CD14-positive monocyte (primary cell): ENCODE measurements at regions not wholly inside any gene's neighbourhood (a gene's known extent, or its start where the extent isn't known, plus 50 kb on each side); places are given as distances from the start of the nearest gene placed in this dataset.

Experiments used
- DNase-seq, 3 donors: peaks; one replicate each; pipeline ENCODE4 v3.0.0-alpha.2; 2011 to 2022
- H2AFZ ChIP-seq: 2 replicates; pipeline ENCODE4 v1.6.0; 2012; ENCODE audit warnings: mild to moderate bottlenecking, low read depth, low read length, inconsistent platforms; ENCODE audit not compliant: insufficient read depth, poor library complexity, severe bottlenecking
- H3K27ac ChIP-seq, 2 donors: 1 replicate in 1 of 2; 2 replicates in 1 of 2; pipeline ENCODE4 v1.5.1; 2012 to 2013; ENCODE audit warnings: low read length in 2 of 2, control low read depth in 1 of 2, inconsistent platforms in 1 of 2, low read depth in 1 of 2, mild to moderate bottlenecking in 1 of 2
- H3K27me3 ChIP-seq, 2 donors: one replicate each; pipeline versions ENCODE4 v1.6.0 to v1.6.1; 2011 to 2013; ENCODE audit warnings: low read length in 2 of 2; ENCODE audit not compliant: control insufficient read depth in 2 of 2, insufficient read depth in 2 of 2
- H3K36me3 ChIP-seq, 2 donors: replicated peaks in 1 of 2; 1 replicate in 1 of 2; 2 replicates in 1 of 2; pipeline versions ENCODE4 v1.5.1 to v1.6.1; 2012 to 2013; ENCODE audit warnings: low read length in 2 of 2, control low read depth in 1 of 2, inconsistent platforms in 1 of 2, mild to moderate bottlenecking in 1 of 2; ENCODE audit not compliant: insufficient read depth in 2 of 2, control insufficient read depth in 1 of 2
- H3K4me1 ChIP-seq, 2 donors: 1 replicate in 1 of 2; 2 replicates in 1 of 2; pipeline versions ENCODE4 v1.5.1 to v1.6.1; 2012 to 2013; ENCODE audit warnings: low read length in 2 of 2, control low read depth in 1 of 2, inconsistent platforms in 1 of 2, mild to moderate bottlenecking in 1 of 2, moderate library complexity in 1 of 2; ENCODE audit not compliant: insufficient read depth in 2 of 2, control insufficient read depth in 1 of 2
- H3K4me2 ChIP-seq: replicated peaks from 2 replicates; pipeline ENCODE3; 2012; ENCODE audit warnings: low read length, moderate library complexity, mild to moderate bottlenecking; ENCODE audit not compliant: poor library complexity, severe bottlenecking; ENCODE audit errors: extremely low read depth
- H3K4me3 ChIP-seq, 3 experiments: fragments of 200-600 bp in 1 of 3; sonication (generic) in 1 of 3; replicated peaks in 1 of 3; 1 replicate in 2 of 3; 2 replicates in 1 of 3; pipeline ENCODE4 v1.5.1; 2011 to 2013; ENCODE audit warnings: low read length in 3 of 3, mild to moderate bottlenecking in 3 of 3, control low read depth in 2 of 3, low read depth in 2 of 3, inconsistent platforms in 1 of 3, moderate library complexity in 1 of 3
- H3K79me2 ChIP-seq: 2 replicates; pipeline ENCODE4 v1.6.0; 2012; ENCODE audit warnings: mild to moderate bottlenecking, control low read depth, inconsistent platforms, low read length, moderate library complexity; ENCODE audit not compliant: insufficient read depth
- H3K9ac ChIP-seq: 2 replicates; pipeline ENCODE4 v1.6.0; 2017; ENCODE audit warnings: low read length, mild to moderate bottlenecking; ENCODE audit not compliant: insufficient read depth, poor library complexity, severe bottlenecking
- H3K9me3 ChIP-seq, 2 donors: replicated peaks in 1 of 2; 1 replicate in 1 of 2; 2 replicates in 1 of 2; pipeline versions ENCODE4 v1.5.1 to v1.6.1; 2012 to 2013; ENCODE audit warnings: low read length in 2 of 2, control low read depth in 1 of 2; ENCODE audit not compliant: control insufficient read depth in 1 of 2, insufficient read depth in 1 of 2
- H4K20me1 ChIP-seq: 2 replicates; pipeline ENCODE4 v1.6.0; 2012; ENCODE audit warnings: mild to moderate bottlenecking, low read length, control low read depth, moderate library complexity; ENCODE audit not compliant: insufficient read depth
- H3K27ac Mint-ChIP-seq, 7 donors: one replicate each; pipeline ENCODE4 v1.8.0; 2020; ENCODE audit warnings: mild to moderate bottlenecking in 7 of 7, mixed read lengths in 7 of 7, moderate library complexity in 6 of 7, inconsistent platforms in 2 of 7
- H3K27me3 Mint-ChIP-seq, 3 donors: one replicate each; pipeline ENCODE4 v1.8.0; 2021 to 2022; ENCODE audit warnings: low read depth in 3 of 3, mild to moderate bottlenecking in 3 of 3, mixed read lengths in 3 of 3, moderate library complexity in 3 of 3, inconsistent platforms in 1 of 3
- H3K36me3 Mint-ChIP-seq, 2 donors: one replicate each; pipeline ENCODE4 v1.8.0; 2020; ENCODE audit warnings: mixed read lengths in 2 of 2, inconsistent platforms in 1 of 2, mild to moderate bottlenecking in 1 of 2
- H3K4me1 Mint-ChIP-seq: one replicate; pipeline ENCODE4 v1.8.0; 2020; ENCODE audit warnings: mild to moderate bottlenecking, mixed read lengths
- H3K4me3 Mint-ChIP-seq, 2 donors: one replicate each; pipeline ENCODE4 v1.8.0; 2020; ENCODE audit warnings: mild to moderate bottlenecking in 2 of 2, mixed read lengths in 2 of 2, moderate library complexity in 1 of 2
- H3K9me3 Mint-ChIP-seq, 7 donors: one replicate each; pipeline ENCODE4 v1.8.0; 2020 to 2022; ENCODE audit warnings: mixed read lengths in 7 of 7, mild to moderate bottlenecking in 6 of 7, moderate library complexity in 6 of 7, inconsistent platforms in 2 of 7
- WGBS: methylation state at CpG from one replicate; pipeline ENCODE4 v1.1.5; 2013; ENCODE audit warnings: missing lambda C conversion rate; ENCODE audit not compliant: insufficient coverage; 5-methylcytosine and 5-hydroxymethylcytosine counted together
- intact Hi-C, 2 donors: fragments of 100-400 bp; cut with micrococcal nuclease; formaldehyde crosslinking; loops; one replicate each; pipeline versions ENCODE4 v1.15.0 to v1.15.1; 2023
- TF ChIP-seq, protein P1 (sequence below): fragments of 200-600 bp; IDR thresholded peaks from one replicate; pipeline ENCODE4 v1.8.0; 2022; ENCODE audit warnings: antibody characterized with exemption, mild to moderate bottlenecking

DNA sequence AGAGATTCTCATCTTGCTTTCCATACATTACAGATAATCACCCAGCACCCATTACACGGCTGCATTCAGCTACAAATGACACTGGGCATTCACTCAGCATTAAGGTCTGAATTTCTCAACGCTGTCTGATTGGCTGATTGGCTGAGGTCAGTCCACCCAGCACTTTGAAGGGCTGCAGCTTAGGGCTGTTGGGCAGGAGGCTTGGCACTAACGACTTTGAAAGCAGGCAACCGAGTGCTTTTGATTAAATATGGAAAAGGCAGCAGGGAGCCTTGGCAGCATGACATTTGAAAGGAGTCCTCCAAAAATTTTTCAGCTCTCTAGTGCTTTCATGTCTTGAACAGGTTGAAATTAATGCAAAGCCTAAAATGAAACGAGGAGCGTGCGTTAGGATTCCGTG is 253.0 kb downstream of the DCDC2C start:
- DNase-seq = no peak
- Histone ChIP-seq H3K27ac (no peak overlapping the region), H3K4me2 (no peak overlapping the region), H3K36me3 (no peaks in the 10 kb centered on the region), H3K9me3 (peaks cover 3 to 4% of the 10 kb centered on the region in 2 donors), H2AFZ (no peak overlapping the region), H3K27me3 (no peaks in the 10 kb centered on the region), H3K79me2 (no peaks in the 10 kb centered on the region), H3K9ac (no peak overlapping the region), H3K4me3 (no peak overlapping the region), H4K20me1 (no peaks in the 10 kb centered on the region), H3K4me1 (no peaks in the 10 kb centered on the region)
- Mint-ChIP-seq H3K4me3 (no peak overlapping the region), H3K27ac (no peak overlapping the region), H3K27me3 (peaks cover 0 to 3% (median 1%) of the 10 kb centered on the region in 3 donors), H3K9me3 (peaks cover 0 to 7% (median 4%) of the 10 kb centered on the region in 7 donors), H3K36me3 (no peaks in the 10 kb centered on the region), H3K4me1 (no peaks in the 10 kb centered on the region)
- WGBS = 79% methylated on average over 8 of the region's 8 CpGs
- intact Hi-C loops = no loop called here
- TF ChIP-seq, protein P1, sequence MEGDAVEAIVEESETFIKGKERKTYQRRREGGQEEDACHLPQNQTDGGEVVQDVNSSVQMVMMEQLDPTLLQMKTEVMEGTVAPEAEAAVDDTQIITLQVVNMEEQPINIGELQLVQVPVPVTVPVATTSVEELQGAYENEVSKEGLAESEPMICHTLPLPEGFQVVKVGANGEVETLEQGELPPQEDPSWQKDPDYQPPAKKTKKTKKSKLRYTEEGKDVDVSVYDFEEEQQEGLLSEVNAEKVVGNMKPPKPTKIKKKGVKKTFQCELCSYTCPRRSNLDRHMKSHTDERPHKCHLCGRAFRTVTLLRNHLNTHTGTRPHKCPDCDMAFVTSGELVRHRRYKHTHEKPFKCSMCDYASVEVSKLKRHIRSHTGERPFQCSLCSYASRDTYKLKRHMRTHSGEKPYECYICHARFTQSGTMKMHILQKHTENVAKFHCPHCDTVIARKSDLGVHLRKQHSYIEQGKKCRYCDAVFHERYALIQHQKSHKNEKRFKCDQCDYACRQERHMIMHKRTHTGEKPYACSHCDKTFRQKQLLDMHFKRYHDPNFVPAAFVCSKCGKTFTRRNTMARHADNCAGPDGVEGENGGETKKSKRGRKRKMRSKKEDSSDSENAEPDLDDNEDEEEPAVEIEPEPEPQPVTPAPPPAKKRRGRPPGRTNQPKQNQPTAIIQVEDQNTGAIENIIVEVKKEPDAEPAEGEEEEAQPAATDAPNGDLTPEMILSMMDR = no peak

DNA sequence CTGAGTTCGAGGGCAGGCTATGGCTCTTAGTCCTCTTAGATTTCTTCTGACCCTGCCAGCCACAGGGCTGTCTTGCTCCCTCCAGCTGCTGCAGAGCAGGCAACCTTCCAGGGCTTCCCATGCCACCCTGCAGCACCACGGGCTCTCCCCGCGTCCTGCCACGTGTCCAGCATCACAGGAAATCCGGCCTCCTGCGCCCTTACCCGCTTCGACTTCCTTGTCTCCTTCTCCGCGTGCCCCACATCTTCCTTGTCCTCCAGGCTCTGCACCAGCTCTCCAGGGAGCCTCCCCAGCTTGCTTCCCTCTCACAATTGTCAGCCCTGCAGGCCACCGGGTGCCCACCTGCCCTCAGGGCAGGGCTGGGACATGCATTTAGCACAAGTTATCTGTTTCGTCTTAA is 253.5 kb downstream of the DCDC2C start:
- DNase-seq = no peak
- Histone ChIP-seq H3K9ac (no peak overlapping the region), H3K9me3 (no peaks in the 10 kb centered on the region), H4K20me1 (no peaks in the 10 kb centered on the region), H3K27ac (no peak overlapping the region), H2AFZ (no peak overlapping the region), H3K4me1 (no peaks in the 10 kb centered on the region), H3K27me3 (no peaks in the 10 kb centered on the region), H3K4me2 (no peak overlapping the region), H3K36me3 (no peaks in the 10 kb centered on the region), H3K4me3 (no peak overlapping the region), H3K79me2 (no peaks in the 10 kb centered on the region)
- no peak overlapping the region for H3K27ac Mint-ChIP-seq
- peaks cover 0 to 7% (median under 1%) of the 10 kb centered on the region in 7 donors for H3K9me3 Mint-ChIP-seq
- TF ChIP-seq, protein P1 = no peak
- peaks cover 0 to 3% (median 1%) of the 10 kb centered on the region in 3 donors for H3K27me3 Mint-ChIP-seq
- no peaks in the 10 kb centered on the region for H3K36me3 Mint-ChIP-seq
- H3K4me1 Mint-ChIP-seq = no peaks in the 10 kb centered on the region
- WGBS = 79% methylated on average over 13 of the region's 13 CpGs
- intact Hi-C loops = no loop called here
- H3K4me3 Mint-ChIP-seq = no peak overlapping the region
